ENCODE measurements at regions not wholly inside any gene's neighbourhood (a gene's known extent, or its start where the extent isn't known, plus 50 kb on each side); places are given as distances from the start of the nearest gene placed in this dataset.

- H3K9me3 ChIP-seq (replicated peaks): peaks cover 29% of the 10 kb centered on the region
- no peak for TF ChIP-seq CTCF (IDR thresholded peaks at IDR 0.05; ENCODE audit: borderline replicate concordance)
- H3K27me3 ChIP-seq (ENCODE audit: low read depth): peaks cover 7% of the 10 kb centered on the region
- no peak for DNase-seq
- H3K36me3 ChIP-seq: no peaks in the 10 kb centered on the region
- H3K4me1 ChIP-seq: no peaks in the 10 kb centered on the region
- no peak overlapping the region for H3K27ac ChIP-seq (replicated peaks)
- intact Hi-C loops (cut with micrococcal nuclease): no loop called here
- H3K4me3 ChIP-seq: no peak overlapping the region
Measured at GRCh38 chr12:89907659-89908058, 199.0 kb upstream of the ATP2B1 start.

- no peak overlapping the region for H3K27ac ChIP-seq (replicated peaks)
Measured at GRCh38 chr12:89906824-89907223, 198.2 kb upstream of the ATP2B1 start.

DNA sequence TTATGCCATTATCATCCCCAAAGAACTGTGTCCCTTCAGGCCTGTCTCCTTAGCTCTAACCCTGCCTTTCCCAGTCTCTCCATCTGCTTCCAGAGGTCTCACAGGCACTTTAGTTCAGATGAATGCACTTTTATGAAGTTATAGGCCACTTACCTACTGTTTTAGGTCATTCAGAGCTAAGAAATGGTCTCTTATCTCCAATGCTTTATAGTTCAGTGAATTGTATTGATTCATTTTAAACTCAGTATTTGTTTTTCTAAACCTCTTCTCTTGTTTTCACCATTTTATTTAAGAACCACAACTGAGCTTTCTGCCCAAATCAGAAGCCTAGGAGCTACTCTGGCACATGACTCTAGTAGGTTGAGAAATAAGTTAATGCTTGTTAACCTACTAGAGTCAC lies 197.5 kb upstream of the ATP2B1 start:
- H3K27ac ChIP-seq (replicated peaks): no peak overlapping the region
- intact Hi-C loops (cut with micrococcal nuclease): no loop called here
- DNase-seq: no peak
- no peaks in the 10 kb centered on the region for H3K36me3 ChIP-seq
- H3K4me3 ChIP-seq: no peak overlapping the region
- TF ChIP-seq CTCF (IDR thresholded peaks at IDR 0.05; ENCODE audit: borderline replicate concordance): no peak
- peaks cover 18% of the 10 kb centered on the region for H3K9me3 ChIP-seq (replicated peaks)
- peaks cover 7% of the 10 kb centered on the region for H3K27me3 ChIP-seq (ENCODE audit: low read depth)
- no peaks in the 10 kb centered on the region for H3K4me1 ChIP-seq

More at GRCh38 chr12:89906824-89907223, 198.2 kb upstream of the ATP2B1 start:
- intact Hi-C loops (cut with micrococcal nuclease): no loop called here
- no peak for TF ChIP-seq CTCF (IDR thresholded peaks at IDR 0.05; ENCODE audit: borderline replicate concordance)
- H3K4me3 ChIP-seq: no peak overlapping the region
- peaks cover 7% of the 10 kb centered on the region for H3K27me3 ChIP-seq (ENCODE audit: low read depth)
- H3K9me3 ChIP-seq (replicated peaks): peaks cover 23% of the 10 kb centered on the region
- DNase-seq: no peak
- H3K36me3 ChIP-seq: no peaks in the 10 kb centered on the region
- H3K4me1 ChIP-seq: no peaks in the 10 kb centered on the region

GRCh38 chr12:89901906-89902642 lies 193.4 kb upstream of the ATP2B1 start:
- Histone ChIP-seq H3K27ac (replicated peaks) (no peak overlapping the region), H3K4me3 (no peak overlapping the region), H3K9me3 (replicated peaks) (no peaks in the 10 kb centered on the region), H3K4me1 (no peaks in the 10 kb centered on the region), H3K36me3 (no peaks in the 10 kb centered on the region), H3K27me3 (ENCODE audit: low read depth) (peaks cover 7% of the 10 kb centered on the region)
- no peak for DNase-seq
- no peak for TF ChIP-seq CTCF (IDR thresholded peaks at IDR 0.05; ENCODE audit: borderline replicate concordance)
- intact Hi-C loops (cut with micrococcal nuclease): no loop called here

DNA sequence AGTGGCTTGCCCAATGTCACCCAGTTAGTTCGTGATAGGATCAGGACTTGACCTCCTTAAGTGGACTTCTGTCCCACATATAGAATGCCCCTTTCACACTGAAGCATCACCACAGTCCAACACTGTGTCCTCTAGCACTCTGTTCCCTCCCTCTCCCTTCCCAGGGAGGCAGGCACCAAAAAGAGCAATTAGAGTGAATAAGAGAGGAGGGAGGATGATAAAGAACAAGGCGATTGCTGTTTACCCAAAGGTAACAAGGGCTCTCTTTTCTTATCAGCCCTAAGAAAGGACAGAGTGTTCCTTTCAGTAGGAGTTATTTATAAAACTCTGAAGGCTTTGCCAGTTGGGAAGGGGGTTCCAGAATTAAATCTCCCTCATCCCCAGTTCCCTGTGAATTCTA lies 192.7 kb upstream of the ATP2B1 start:
- TF ChIP-seq CTCF (IDR thresholded peaks at IDR 0.05; ENCODE audit: borderline replicate concordance): no peak
- intact Hi-C loops (cut with micrococcal nuclease): no loop called here
- peaks cover 7% of the 10 kb centered on the region for H3K27me3 ChIP-seq (ENCODE audit: low read depth)
- DNase-seq: no peak
- no peaks in the 10 kb centered on the region for H3K4me1 ChIP-seq
- H3K9me3 ChIP-seq (replicated peaks): no peaks in the 10 kb centered on the region
- no peak overlapping the region for H3K27ac ChIP-seq (replicated peaks)
- no peaks in the 10 kb centered on the region for H3K36me3 ChIP-seq
- no peak overlapping the region for H3K4me3 ChIP-seq

Measured in left ventricle myocardium inferior (tissue), 1 donor.